ELR (cell line): ENCODE measurements at regions not wholly inside any gene's neighbourhood (a gene's known extent, or its start where the extent isn't known, plus 50 kb on each side); places are given as distances from the start of the nearest gene placed in this dataset.

Experiments
- DNase-seq: peaks from one replicate; pipeline ENCODE4 v3.0.0-alpha.2; 2015; ENCODE audit warnings: low read depth

DNA sequence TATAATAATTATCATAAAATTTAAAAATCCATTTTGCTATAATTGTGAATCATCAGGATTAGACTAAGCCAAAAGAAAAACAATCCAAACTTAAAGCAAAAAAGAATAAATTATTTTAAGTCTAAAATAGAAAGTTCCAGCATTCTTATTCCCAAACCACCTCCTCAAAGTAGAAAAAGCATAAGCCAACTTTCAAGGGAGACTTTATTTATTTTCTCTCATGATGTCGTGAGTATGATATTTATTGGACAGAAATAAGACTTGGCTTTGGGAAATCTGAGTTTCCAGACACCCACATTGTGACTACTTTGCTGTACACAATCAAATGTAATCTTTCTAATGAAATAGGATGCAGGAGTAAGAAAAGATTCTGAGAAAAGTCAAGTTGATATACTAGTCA, 372.1 kb downstream of the MTRR start:
- DNase-seq: no peak

DNA sequence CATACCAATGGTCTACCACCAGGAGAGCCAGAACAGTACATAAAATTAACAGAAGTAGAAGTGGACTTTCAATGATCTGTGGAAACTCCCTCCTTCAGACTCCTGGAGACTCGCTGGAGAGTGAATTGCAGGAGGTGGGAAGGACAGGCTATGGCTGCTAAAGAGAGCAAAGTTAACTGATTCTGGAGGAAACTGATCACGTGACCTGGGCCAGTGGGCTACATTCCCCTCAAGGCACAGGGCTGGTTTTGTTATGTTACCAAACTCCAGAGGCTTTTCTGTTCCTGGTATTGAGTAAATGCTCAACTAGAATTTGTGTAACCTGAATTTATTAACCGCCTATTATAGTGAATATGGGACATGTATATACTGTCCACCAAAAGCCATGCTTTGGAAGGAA, 372.6 kb downstream of the MTRR start:
- DNase-seq: no peak

DNA sequence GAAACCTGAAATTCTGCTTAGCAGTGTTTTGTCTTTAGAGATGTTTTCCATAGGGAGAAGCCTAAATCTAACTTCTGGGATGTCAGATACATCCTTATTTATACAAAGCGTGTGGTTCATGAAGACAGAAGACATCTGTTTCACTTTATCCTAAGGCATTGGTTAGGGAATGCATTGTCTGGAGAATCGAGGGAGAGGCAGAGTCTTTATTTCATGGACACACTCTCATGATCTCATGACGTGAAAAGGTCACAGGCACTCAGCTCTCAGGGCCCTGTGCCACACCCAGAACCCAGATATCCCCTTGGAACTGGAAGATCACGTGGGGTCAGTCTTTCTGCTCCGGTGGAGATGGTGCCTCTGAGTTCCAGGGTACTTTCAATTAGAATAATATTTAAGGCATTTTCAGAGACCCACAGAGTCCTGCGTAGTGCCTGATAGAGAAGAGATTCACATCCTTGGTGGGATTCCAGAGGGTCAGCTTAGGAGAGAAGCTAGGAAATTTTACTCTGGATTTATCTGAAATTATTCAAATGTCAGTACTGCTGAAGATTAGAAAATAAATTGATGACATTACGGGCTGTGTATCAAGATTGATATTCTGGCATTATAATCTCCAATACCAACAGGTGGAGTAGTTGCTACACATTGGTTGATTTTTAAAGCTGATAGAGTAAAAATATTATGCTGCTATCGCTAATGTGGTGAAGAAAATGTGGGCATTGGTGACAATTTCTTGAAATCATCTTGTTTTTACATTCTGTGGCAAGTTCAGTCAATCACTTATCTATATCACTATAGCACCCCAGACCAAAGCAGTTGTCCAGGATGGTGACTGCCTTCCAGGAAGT, 378.3 kb downstream of the MTRR start:
- DNase-seq: peak; percentile 6

DNA sequence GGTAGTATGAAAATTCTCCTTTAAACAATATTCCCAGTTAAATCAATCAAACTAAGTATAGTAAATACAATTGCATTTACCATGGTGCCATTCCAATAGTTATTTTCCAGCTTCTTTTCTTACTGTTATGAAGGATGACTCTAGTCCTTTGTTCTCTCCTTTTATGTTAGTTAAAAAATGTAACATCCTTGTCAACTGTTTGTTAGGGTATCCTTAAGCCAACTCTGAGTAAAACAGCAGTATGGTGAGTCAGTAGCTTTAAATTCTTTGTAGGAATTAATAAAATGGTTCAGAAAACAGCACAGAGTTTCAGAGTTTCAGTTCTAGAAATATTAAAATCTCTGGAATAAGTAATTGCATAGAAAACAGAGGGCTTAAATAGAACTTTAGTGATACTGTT, 384.4 kb downstream of the MTRR start:
- no peak for DNase-seq

DNA sequence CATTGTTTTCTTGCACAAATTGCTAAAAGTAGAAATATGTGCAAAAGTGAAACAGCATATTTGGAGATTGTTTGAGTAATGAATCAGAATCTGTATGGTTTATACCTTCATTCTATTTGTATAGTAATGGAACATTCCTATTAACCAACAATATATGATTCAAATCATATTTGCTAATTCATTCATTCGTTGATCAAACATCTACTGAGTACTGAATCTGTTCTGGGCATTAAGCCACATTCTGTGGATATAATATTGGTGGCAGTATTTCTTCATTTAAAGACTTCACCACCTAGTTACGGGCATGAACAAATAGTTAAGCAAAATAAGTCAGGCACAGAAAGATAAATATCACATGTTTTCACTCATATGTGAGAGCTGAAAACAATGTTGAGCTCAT, 385.7 kb downstream of the MTRR start:
- no peak for DNase-seq

DNA sequence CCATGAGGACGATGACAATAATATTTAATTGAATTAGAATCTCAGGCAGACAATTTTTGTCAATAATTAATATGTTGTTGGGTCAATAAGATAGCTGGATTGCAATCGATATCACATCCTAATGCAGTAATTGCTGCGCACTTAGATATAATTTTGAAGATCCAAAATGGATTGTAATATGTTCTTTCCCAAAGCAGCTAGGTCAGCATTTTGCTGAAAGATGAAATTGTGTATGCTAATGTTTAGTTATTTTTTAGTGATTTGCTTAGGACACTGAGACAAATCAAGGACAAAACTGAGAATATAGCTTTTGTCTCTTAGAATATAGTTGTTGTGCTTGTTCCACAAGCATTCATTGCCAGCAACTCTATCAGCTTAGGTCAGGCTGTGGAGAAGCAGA, 389.9 kb downstream of the MTRR start:
- DNase-seq: no peak

DNA sequence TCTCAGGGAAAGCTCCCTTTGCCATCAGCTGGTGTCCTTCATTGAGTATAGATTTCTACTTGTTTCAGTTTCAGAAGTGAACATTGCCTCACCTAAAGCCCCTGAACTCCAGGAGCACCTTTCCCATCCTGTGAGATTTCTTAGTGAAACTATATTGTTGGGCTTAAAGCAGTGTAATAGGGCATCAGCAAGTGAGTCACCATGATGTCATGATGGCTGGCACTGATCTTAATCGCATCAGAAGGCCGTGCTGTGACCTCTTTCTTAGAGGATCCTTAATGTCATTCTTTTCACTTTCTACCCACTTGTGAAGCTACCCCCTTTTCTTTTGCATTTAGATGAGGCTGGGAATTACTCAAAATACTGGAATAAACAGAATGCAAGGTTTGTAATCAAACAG, 401.3 kb downstream of the MTRR start:
- peak; percentile 25 for DNase-seq

DNA sequence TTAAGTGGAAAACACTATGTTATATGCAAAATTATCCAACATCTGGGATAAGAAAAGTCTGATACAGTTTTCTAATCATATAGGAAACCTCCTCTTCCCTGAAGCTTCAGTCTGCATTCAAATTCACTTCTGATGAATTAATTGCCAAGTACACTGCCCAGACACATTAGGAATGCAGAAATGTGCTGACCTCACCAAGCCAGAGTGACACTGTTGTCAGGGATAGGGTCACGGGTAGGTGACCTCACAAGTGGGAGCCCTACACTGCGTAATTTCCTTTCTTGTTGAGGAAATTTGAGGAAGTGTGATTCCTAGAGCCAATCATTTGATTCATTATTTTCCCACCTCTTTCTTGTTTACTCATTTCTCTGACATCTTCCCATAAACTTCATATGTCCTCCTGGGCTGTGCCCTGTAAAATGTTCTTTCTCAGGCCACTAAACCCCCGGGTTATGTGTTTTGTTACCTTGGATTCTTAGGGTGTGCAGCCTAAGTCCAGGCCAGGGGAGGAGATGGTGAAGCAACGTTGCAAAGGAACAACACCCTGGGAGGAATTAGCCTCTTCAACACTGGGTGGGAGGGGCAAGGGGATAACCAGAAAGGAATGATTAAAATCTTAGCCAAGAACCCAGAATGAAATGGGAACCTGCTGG, 411.9 kb downstream of the MTRR start:
- no peak for DNase-seq

DNA sequence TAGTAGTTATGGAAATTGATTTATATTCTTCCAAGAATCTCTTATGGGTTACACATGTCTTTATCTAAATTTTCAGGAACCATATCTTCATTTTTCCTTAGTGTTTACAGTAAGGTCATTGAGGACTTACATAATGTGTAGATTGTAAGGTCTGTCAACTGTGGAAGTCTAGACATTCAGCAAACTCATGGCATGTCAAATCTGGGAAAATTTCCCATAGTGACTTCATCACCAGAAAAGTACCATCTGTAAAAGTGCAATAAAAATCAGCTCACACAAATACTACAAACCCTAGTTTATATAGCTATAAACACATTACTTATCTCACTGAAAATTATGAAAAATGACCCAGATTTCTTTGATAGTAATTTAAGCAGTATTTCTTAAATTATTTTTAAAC, 419.4 kb downstream of the MTRR start:
- no peak for DNase-seq

DNA sequence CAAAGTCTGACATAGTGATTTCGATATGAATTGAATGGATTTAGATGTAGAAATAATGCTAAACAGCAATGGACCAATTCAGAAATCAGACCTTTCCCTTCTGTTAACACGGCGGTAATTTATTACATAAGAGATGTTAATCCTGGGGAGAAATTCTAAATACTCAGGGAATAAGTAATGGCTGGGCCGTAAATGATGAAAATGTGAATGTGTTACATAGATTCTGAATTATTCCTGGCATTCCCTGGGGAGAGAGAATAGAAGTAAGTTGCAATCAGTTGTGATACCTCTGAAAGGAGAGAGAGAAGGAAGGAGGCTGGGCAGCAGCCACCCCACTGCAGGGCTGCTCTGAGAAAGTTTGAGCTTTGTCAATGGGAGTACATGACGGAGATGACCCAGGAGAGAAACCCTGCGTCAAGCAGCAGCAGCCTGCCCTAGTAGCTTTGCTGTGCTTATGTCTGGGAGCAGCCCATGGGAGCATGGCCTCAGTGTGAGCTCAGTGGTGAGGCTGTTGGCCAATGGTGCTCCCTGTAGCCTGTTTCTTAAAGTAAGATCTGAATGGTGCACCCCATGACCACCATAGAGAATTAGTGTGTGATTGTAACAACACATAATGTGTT, 420.1 kb downstream of the MTRR start:
- DNase-seq: no peak

DNA sequence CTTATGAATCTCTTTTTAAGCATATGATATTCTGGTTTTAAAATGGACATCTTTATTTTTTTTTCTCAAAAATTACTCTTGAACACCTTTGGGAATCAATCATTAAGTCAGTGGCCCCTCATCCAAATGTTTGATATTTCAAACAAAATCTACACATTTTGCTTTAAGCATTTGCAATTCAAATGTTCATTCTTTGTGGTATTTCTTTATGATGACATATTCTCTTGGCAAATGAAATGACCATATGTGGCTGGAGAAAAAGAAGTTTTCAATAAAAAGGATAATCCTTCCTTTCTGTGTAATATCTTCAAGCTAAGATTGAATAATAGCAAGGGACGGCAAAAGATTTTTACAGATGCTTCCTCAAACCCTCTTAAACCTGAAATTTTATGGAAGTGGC, 420.8 kb downstream of the MTRR start:
- no peak for DNase-seq

DNA sequence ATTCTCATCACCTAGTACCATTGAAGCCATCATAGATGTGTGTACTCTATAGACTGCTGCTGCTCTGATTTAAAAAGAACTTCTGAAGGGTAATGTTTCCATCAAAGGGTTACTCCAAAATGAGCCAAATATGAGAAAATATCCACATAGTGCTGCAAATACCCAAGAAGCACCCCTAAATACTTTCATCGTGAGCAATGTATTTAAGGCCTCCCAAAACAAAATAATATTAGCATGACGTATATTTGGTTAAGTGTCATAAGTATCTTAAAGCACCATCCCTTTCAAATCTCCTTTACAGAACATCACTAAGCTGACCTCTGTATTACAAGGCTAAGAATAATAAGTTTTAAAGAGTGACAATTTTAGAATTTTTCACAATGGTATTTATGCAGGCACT, 421.8 kb downstream of the MTRR start:
- DNase-seq: no peak

DNA sequence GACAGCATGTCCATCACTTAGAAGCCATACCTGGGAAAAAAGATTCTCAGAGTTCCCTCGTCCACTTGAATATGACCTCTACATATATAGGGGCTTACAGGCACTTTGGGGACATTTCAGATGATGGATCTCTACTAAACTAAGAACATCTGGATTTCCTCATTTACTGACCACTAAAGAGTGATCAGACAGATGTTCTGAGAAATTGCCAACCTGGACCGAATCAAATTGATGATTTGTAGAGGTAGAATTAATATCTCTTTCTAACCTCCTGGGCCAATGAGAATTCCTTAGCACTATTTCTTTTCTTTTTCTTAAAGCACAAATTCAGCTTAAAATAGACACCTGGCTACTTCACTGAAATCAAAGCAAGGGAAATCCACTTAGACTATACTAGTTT, 422.7 kb downstream of the MTRR start:
- DNase-seq: no peak

DNA sequence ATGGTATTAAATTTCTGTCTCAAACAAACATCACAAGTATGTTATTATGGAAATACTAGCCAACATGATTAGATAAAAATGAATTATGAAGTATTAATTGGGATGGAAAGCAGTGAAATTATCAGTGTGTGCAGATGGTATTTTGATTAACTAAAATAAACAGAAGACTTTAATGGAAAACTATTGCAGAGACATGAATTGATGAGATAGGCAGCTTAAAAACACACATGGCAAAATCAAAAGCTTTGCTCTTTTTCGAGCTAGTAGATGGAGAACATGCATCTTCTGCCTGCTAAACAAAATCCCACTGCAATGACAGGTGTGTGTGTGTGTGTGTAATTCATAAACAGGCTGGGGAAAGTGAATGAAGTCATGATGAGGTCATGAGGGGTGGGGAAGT, 426.2 kb downstream of the MTRR start:
- no peak for DNase-seq

DNA sequence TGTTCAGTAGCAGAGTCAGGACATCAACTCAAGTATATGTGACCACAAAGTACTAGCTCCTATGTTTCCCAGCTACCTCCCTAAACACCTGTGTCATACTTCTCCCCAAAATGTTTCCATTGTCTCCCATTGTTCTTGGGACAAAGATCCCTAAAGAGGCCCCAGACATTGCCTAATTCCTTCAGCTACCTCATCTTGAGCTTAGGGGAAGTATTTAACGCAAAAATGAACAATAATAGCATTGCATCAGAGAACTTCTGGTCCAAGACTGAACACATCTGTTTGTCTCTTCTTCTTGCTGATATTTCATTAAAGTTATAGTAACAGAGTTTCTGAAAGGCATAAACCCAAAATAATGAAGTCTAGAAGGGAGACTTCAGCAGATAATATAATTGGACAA, 430.8 kb downstream of the MTRR start:
- no peak for DNase-seq

DNA sequence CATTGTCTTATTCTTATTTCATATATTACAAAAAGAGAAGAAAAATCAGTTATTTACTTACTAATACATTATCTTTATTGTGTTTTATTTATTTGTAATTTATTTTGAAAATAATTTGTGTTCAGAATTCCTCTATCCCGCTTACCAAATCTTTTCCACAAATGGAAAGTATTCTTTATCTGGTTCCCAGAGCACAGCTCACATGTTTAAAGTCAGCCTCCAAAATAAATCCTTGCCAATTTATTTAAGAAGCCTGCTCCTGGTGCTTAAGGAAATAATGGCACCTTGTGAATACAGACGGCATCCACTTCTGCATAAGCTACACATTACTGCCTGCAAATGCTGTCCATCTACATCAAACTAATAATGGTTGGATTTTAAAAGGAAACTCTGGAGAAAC, 435.4 kb downstream of the MTRR start:
- DNase-seq: no peak

DNA sequence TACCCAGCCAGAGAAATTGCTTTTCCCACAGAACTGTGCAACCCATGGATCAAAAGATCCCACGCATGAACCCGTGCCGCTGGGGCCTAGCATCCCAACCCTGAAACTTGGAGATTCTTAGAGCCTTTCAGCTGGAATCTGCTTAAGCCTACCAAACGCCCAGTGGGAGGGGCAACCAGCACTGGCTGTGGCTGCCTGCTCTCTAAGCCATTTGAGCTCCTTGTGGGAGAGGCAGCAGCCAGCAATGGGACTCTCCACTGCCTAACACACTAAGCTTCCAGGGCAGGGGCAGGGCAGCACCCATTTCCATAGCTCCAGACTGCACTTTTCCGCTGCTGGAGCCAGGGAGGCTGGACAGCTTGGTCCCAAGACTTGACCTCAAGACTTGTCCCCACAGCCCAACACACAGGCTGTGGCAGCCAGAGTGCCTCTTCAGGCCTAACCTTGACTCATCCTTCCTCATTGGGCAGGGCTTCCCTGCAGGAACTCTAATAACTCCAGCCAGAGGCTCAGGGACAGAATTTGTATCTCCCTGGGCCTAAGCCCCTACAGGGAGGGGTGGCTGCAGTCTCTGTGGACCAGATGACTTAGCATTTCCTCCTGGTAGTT, 437.4 kb downstream of the MTRR start:
- DNase-seq: no peak

DNA sequence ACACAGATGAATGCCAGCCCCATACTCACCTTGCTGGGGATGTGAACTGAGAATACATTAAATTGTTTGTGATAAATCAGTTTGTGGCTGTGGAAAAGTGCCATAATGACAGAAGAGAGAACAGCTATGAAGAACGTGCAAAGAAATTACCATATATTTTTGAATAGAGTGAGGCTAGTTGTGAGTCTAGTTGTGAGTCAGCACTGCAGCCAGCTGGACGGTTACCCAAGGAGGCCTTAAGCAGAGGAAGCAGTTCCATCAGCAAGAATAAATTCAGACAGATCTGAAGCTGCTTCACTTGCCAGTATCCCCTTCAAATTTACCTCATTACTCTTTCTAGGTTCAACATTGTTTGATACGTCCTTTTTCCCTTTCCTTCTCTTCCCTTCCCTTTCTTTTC, 446.0 kb downstream of the MTRR start:
- no peak for DNase-seq

DNA sequence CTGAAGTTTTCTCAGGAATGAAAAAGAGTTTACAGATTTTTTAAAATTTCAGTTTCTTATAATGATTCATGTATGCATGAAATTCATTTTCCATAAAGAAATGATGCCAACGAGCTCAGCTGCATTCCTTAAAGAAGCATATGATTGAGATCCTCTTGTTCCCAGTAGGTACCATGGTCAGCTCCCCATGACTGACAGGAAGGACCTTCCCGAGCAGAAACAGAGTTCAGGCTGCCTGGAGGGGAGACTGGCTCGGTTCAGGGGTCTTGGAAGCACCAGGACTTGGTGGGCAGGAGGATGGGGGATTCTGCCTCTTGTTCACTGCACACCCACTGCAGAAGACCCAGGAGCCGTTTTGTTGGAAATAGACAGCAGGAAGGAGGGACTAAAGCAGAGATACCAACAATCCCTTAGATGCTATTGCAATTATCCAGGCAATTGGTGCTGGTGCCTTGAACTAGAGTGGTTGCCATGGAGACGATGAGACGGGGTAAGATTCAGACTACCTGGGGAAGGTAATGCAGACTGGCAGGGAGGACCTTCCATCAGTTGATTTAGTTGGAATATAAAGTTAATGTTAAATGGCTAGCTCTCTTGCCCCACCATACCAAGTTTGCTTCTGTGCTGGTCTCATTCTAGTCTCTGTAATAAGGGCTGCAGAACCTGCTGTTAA, 447.8 kb downstream of the MTRR start:
- DNase-seq: no peak

DNA sequence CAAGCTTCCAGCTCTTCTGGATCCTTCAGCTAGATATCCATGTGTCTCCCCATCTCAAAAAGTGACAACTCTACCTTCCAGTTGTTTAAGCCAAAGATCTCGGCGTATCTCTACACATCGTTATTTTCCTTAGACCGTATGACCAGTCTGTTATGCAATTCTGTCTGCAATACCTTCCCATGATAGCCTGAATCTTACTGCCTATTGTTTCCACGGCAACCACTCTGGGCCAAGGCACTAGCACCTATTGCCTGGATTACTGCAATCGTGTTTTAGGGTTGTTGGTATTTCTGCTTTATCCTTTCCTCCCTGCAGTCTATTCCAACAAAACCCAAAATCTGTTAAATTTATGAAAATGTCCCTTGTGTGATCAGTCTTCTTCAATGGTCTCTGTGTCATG, 448.4 kb downstream of the MTRR start:
- DNase-seq: no peak

DNA sequence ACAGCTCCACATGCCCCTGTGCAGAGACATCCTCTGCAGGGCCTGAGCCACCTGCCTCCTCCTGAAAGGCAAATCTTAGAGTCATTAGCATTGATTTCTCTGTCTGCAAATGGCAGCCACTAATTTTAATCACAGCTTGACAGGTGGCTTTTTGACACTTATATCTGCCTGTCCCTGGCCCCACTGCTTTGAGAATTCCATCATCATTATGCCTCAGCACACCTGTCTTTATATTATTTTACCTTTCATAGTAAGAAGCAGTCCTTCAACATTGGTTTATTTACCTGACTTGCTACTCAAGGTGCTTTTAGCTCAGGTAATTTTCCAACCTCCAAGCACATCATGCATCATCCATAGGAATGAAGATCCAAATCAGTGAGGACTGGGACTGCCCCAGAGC, 451.3 kb downstream of the MTRR start:
- no peak for DNase-seq

DNA sequence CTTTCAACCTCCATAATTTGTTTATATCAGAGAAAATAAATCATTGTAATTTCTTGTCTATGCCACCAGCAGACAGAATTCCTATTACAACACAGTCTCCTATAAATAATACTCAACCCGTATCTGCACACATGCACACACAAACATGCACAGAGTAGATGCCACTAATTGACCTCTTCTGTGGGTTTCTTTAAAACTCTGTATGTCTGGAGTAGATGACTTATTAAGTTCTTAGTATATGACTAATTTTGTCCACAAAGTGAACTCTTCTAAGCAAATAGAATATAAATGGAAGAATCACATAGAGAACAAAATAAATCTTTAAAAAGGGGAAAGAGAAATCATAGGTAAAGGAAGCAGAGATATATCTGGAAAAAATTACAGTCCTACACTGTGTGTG, 452.3 kb downstream of the MTRR start:
- DNase-seq: no peak

DNA sequence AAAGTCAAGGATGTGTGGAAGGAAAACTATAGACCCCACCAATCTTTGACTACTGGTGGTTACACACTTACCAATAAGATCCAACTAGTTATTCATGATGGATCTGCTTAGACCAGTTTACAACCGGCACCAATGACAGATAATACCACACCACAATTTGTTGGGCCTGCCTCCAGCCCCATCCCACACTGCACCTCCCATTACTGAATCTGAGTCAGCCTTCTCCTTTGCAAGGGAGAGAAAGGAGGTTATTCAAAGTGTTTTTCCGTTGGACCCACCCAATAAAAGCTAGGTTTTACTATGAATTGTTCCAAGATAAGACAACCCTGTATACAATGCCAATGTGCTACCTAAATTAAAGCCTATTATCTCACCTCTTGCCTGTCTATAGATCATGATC, 453.5 kb downstream of the MTRR start:
- DNase-seq: no peak
